IMR-90 (cell line): ENCODE measurements at regions not wholly inside any gene's neighbourhood (a gene's known extent, or its start where the extent isn't known, plus 50 kb on each side); places are given as distances from the start of the nearest gene placed in this dataset.

Experiments used
- ATAC-seq: fragments of 200-7000 bp; cut with Tn5 transposase; 2 replicates; pipeline ENCODE4 v1.9.1; 2020; ENCODE audit warnings: low read depth, mild to moderate bottlenecking, moderate library complexity
- BruUV-seq: library from RNA; stranded (reverse); fragments of 400-500 nt; replicated peaks from 2 replicates; lab custom pipeline; 2021; lab: Mats Ljungman, UMichigan
- CTCF ChIA-PET: fragments of 300-600 bp; formaldehyde crosslinking; extraction: SDS; loops from one replicate; lab custom pipeline; 2021; ENCODE audit warnings: antibody characterized with exemption; lab: Yijun Ruan, JAX
- POLR2A ChIA-PET: fragments of 300-600 bp; sonication (Branson Sonifier 250); formaldehyde crosslinking; loops from one replicate; lab custom pipeline; 2022; ENCODE audit warnings: antibody characterized with exemption; ENCODE audit not compliant: unreplicated experiment; lab: Charles Lee
- DNase-seq: peaks from one replicate; pipeline ENCODE4 v3.0.0; 2013
- H2AFZ ChIP-seq: replicated peaks from 2 replicates; pipeline ENCODE3; 2013; ENCODE audit warnings: low read length, mild to moderate bottlenecking; ENCODE audit not compliant: poor library complexity
- H2AK5ac ChIP-seq: 2 replicates; pipeline ENCODE4 v1.6.1; 2013; ENCODE audit warnings: low read depth, low read length, inconsistent platforms
- H2AK9ac ChIP-seq: replicated peaks from 2 replicates; pipeline ENCODE3; 2013; ENCODE audit warnings: mild to moderate bottlenecking, low read depth, low read length, moderate library complexity; ENCODE audit not compliant: poor library complexity
- H2BK120ac ChIP-seq: 2 replicates; pipeline ENCODE4 v1.6.1; 2013; ENCODE audit warnings: low read depth, low read length, inconsistent platforms
- H2BK15ac ChIP-seq: 3 replicates; pipeline ENCODE4 v1.6.1; 2013; ENCODE audit warnings: low read depth, low read length, inconsistent platforms
- H2BK20ac ChIP-seq: 2 replicates; pipeline ENCODE4 v1.6.1; 2013; ENCODE audit warnings: low read depth, mild to moderate bottlenecking, inconsistent platforms, low read length, moderate library complexity
- H2BK5ac ChIP-seq: 2 replicates; pipeline ENCODE4 v1.6.1; 2013; ENCODE audit warnings: mild to moderate bottlenecking, low read depth, low read length, inconsistent platforms; ENCODE audit not compliant: poor library complexity, severe bottlenecking
- H3K14ac ChIP-seq: replicated peaks from 2 replicates; pipeline ENCODE4 v1.6.1; 2013; ENCODE audit warnings: low read depth, low read length, inconsistent platforms
- H3K18ac ChIP-seq: 2 replicates; pipeline ENCODE4 v1.6.1; 2013; ENCODE audit warnings: low read depth, low read length, control low read depth
- H3K23ac ChIP-seq: 2 replicates; pipeline ENCODE4 v1.6.1; 2013; ENCODE audit warnings: low read depth, low read length, inconsistent platforms
- H3K27ac ChIP-seq: 2 replicates; pipeline ENCODE4 v1.5.1; 2013; ENCODE audit warnings: mild to moderate bottlenecking, control low read depth, low read length; ENCODE audit not compliant: insufficient read depth
- H3K27me3 ChIP-seq: 2 replicates; pipeline ENCODE4 v1.6.1; 2013; ENCODE audit warnings: low read length; ENCODE audit not compliant: control insufficient read depth, insufficient read depth
- H3K36me3 ChIP-seq: 2 replicates; pipeline ENCODE4 v1.6.1; 2013; ENCODE audit warnings: low read length, mixed read lengths; ENCODE audit not compliant: control insufficient read depth, insufficient read depth
- H3K4ac ChIP-seq: 2 replicates; pipeline ENCODE4 v1.6.1; 2013; ENCODE audit warnings: low read depth, low read length, inconsistent platforms
- H3K4me1 ChIP-seq: 2 replicates; pipeline ENCODE4 v1.6.1; 2013; ENCODE audit warnings: low read length, mixed read lengths; ENCODE audit not compliant: control insufficient read depth, insufficient read depth
- H3K4me2 ChIP-seq: 2 replicates; pipeline ENCODE4 v1.6.1; 2013; ENCODE audit warnings: low read depth, mild to moderate bottlenecking, control low read depth, low read length, moderate library complexity
- H3K4me3 ChIP-seq: 2 replicates; pipeline ENCODE4 v1.5.1; 2013; ENCODE audit warnings: low read depth, mild to moderate bottlenecking, control low read depth, low read length, moderate library complexity; ENCODE audit not compliant: insufficient read depth
- H3K56ac ChIP-seq: 2 replicates; pipeline ENCODE4 v1.6.1; 2013; ENCODE audit warnings: low read length, inconsistent platforms; ENCODE audit not compliant: insufficient read depth; ENCODE audit errors: extremely low read depth
- H3K79me1 ChIP-seq, 2 experiments: 2 replicates each; pipeline ENCODE4 v1.6.1; 2013; ENCODE audit warnings: low read length in 2 of 2, inconsistent platforms in 1 of 2, low read depth in 1 of 2
- H3K9ac ChIP-seq: 2 replicates; pipeline ENCODE4 v1.6.1; 2013; ENCODE audit warnings: low read depth, low read length, control low read depth
- H3K9me1 ChIP-seq: 2 replicates; pipeline ENCODE4 v1.6.1; 2013; ENCODE audit warnings: low read length, inconsistent platforms; ENCODE audit not compliant: insufficient read depth
- H3K9me3 ChIP-seq: 2 replicates; pipeline ENCODE4 v1.6.1; 2013; ENCODE audit warnings: low read length; ENCODE audit not compliant: control insufficient read depth, insufficient read depth
- H4K20me1 ChIP-seq: 2 replicates; pipeline ENCODE4 v1.6.1; 2013; ENCODE audit warnings: low read length, inconsistent platforms; ENCODE audit not compliant: insufficient read depth
- H4K5ac ChIP-seq: 2 replicates; pipeline ENCODE4 v1.6.1; 2013; ENCODE audit warnings: mild to moderate bottlenecking, low read depth, low read length, control low read depth
- H4K8ac ChIP-seq, 2 experiments: 2 replicates each; pipeline ENCODE4 v1.6.1; 2013; ENCODE audit warnings: low read depth in 2 of 2, low read length in 2 of 2, control low read depth in 1 of 2, inconsistent platforms in 1 of 2
- H4K91ac ChIP-seq: 2 replicates; pipeline ENCODE4 v1.6.1; 2013; ENCODE audit warnings: low read depth, low read length, inconsistent platforms; ENCODE audit not compliant: insufficient read depth
- BHLHE40 ChIP-seq: fragments of 150-350 bp; IDR thresholded peaks from 2 replicates; pipeline ENCODE4 v1.6.1; 2016; ENCODE audit warnings: mild to moderate bottlenecking, low read depth, low read length
- CEBPB ChIP-seq: IDR thresholded peaks from 2 replicates; pipeline ENCODE4 v1.6.1; 2012; ENCODE audit warnings: low read depth, low read length, improper control_type of control experiment
- CHD1 ChIP-seq: IDR thresholded peaks from 2 replicates; pipeline ENCODE4 v1.6.1; 2012; ENCODE audit warnings: low read depth, low read length, improper control_type of control experiment
- CTCF ChIP-seq: conservative IDR thresholded peaks from 2 replicates; pipeline ENCODE4 v1.5.1; 2012; ENCODE audit warnings: mild to moderate bottlenecking, low read depth, low read length, improper control_type of control experiment
- FOS ChIP-seq: fragments of 150-350 bp; IDR thresholded peaks from 2 replicates; pipeline ENCODE4 v1.6.1; 2016; ENCODE audit warnings: low read depth, low read length
- MAFK ChIP-seq: IDR thresholded peaks from 2 replicates; pipeline ENCODE4 v1.6.1; 2012; ENCODE audit warnings: low read depth, low read length, improper control_type of control experiment
- MAZ ChIP-seq: IDR thresholded peaks from 2 replicates; pipeline ENCODE4 v1.6.1; 2012; ENCODE audit warnings: low read depth, mild to moderate bottlenecking, low read length, improper control_type of control experiment, moderate library complexity, borderline replicate concordance
- MXI1 ChIP-seq: IDR thresholded peaks from 2 replicates; pipeline ENCODE4 v1.6.1; 2012; ENCODE audit warnings: low read depth, mild to moderate bottlenecking, low read length, moderate library complexity, borderline replicate concordance
- NFE2L2 ChIP-seq: fragments of 150-350 bp; IDR thresholded peaks from 2 replicates; pipeline ENCODE4 v1.6.1; 2016; ENCODE audit warnings: low read depth, mild to moderate bottlenecking, low read length
- POLR2A ChIP-seq: IDR thresholded peaks from 2 replicates; pipeline ENCODE4 v1.6.1; 2012; ENCODE audit warnings: mild to moderate bottlenecking, low read depth, low read length
- RAD21 ChIP-seq: IDR thresholded peaks from 2 replicates; pipeline ENCODE4 v1.6.1; 2012; ENCODE audit warnings: low read length, improper control_type of control experiment
- RCOR1 ChIP-seq: IDR thresholded peaks from 2 replicates; pipeline ENCODE4 v1.6.1; 2012; ENCODE audit warnings: mild to moderate bottlenecking, low read length, improper control_type of control experiment; ENCODE audit not compliant: insufficient replicate concordance
- RFX5 ChIP-seq: IDR thresholded peaks from 2 replicates; pipeline ENCODE4 v1.8.0; 2012; ENCODE audit warnings: low read depth, mild to moderate bottlenecking, low read length, moderate library complexity
- SMC3 ChIP-seq: fragments of 150-350 bp; IDR thresholded peaks from 2 replicates; pipeline ENCODE4 v1.6.1; 2016; ENCODE audit warnings: low read depth, mild to moderate bottlenecking, antibody characterized with exemption, low read length, moderate library complexity
- WGBS, 2 experiments: methylation state at CpG; one replicate each; pipeline versions ENCODE4 v1.1.5 to v1.1.7; 2013; ENCODE audit warnings: missing lambda C conversion rate in 2 of 2; ENCODE audit not compliant: insufficient read length in 1 of 2; ENCODE audit errors: extremely low coverage in 2 of 2; 5-methylcytosine and 5-hydroxymethylcytosine counted together
- dilution Hi-C: fragments of 300-500 bp; cut with HindIII; formaldehyde crosslinking; loops from one replicate; pipeline ENCODE4 v1.14.3; 2018; ENCODE audit warnings: low sequenced_read_pairs; ENCODE audit not compliant: unreplicated experiment
- in situ Hi-C: fragments of 300-500 bp; cut with MboI; formaldehyde crosslinking; loops from 3 replicates; pipeline ENCODE4 v1.14.3; 2019; ENCODE audit warnings: low sequenced_read_pairs, inconsistent platforms, mixed read lengths
- intact Hi-C: fragments of 100-400 bp; cut with micrococcal nuclease; formaldehyde crosslinking; loops from 2 replicates; pipeline ENCODE4 v1.10.0; 2022
- TF ChIP-seq, protein P1 (sequence below): fragments of 150-350 bp; IDR thresholded peaks from 2 replicates; pipeline ENCODE4 v1.6.1; 2016; ENCODE audit warnings: low read depth, mild to moderate bottlenecking, low read length, moderate library complexity, borderline replicate concordance
- TF ChIP-seq, protein P2 (sequence below): fragments of 150-350 bp; IDR thresholded peaks from 2 replicates; pipeline ENCODE4 v1.6.1; 2017; ENCODE audit warnings: mild to moderate bottlenecking, antibody characterized with exemption, low read length, low read depth

GRCh38 chr18:43572163-43572562 is 294.9 kb upstream of the SYT4 start:
- Histone ChIP-seq H3K27ac (no peak overlapping the region), H3K79me1 (no peaks in the 10 kb centered on the region), H4K8ac (no peak overlapping the region), H3K4me3 (no peak overlapping the region), H2BK120ac (no peak overlapping the region), H2BK20ac (no peak overlapping the region), H2BK5ac (no peak overlapping the region), H3K9ac (no peak overlapping the region), H3K4ac (no peak overlapping the region), H3K9me1 (no peaks in the 10 kb centered on the region), H3K18ac (no peak overlapping the region), H3K23ac (no peak overlapping the region), H3K27me3 (no peaks in the 10 kb centered on the region), H2AFZ (no peak overlapping the region), H2AK5ac (no peak overlapping the region), H2AK9ac (no peak overlapping the region), H3K56ac (no peak overlapping the region), H3K4me1 (no peaks in the 10 kb centered on the region), H3K4me2 (no peak overlapping the region), H4K5ac (no peak overlapping the region), H3K14ac (no peak overlapping the region), H3K36me3 (no peaks in the 10 kb centered on the region), H2BK15ac (no peak overlapping the region), H4K20me1 (no peaks in the 10 kb centered on the region), H3K9me3 (no peaks in the 10 kb centered on the region), H4K91ac (no peak overlapping the region)
- ATAC-seq (no peak), DNase-seq (no peak)
- intact Hi-C loops: no loop called here
- ChIA-PET CTCF (interaction anchor here (0.5 to 4.5 kb wide), 3 partner anchors 15 to 1457 kb away, joined by 3 to 45 read pairs (median 10); no protein-coding TSS in a partner anchor), POLR2A (interaction anchor here (0.6 kb wide), 1 partner anchor 1676 kb away, joined by 5 read pairs; no protein-coding TSS in a partner anchor)
- no peak for TF ChIP-seq CEBPB
- no peak for TF ChIP-seq BHLHE40
- TF ChIP-seq MAZ: no peak
- TF ChIP-seq RFX5: no peak
- TF ChIP-seq MAFK: no peak
- TF ChIP-seq NFE2L2: no peak
- TF ChIP-seq CTCF: no peak
- TF ChIP-seq CHD1: no peak
- TF ChIP-seq, protein P1, sequence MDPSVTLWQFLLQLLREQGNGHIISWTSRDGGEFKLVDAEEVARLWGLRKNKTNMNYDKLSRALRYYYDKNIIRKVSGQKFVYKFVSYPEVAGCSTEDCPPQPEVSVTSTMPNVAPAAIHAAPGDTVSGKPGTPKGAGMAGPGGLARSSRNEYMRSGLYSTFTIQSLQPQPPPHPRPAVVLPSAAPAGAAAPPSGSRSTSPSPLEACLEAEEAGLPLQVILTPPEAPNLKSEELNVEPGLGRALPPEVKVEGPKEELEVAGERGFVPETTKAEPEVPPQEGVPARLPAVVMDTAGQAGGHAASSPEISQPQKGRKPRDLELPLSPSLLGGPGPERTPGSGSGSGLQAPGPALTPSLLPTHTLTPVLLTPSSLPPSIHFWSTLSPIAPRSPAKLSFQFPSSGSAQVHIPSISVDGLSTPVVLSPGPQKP: no peak
- no peak for TF ChIP-seq RCOR1
- no peak for TF ChIP-seq FOS
- no peak for TF ChIP-seq SMC3
- TF ChIP-seq, protein P2, sequence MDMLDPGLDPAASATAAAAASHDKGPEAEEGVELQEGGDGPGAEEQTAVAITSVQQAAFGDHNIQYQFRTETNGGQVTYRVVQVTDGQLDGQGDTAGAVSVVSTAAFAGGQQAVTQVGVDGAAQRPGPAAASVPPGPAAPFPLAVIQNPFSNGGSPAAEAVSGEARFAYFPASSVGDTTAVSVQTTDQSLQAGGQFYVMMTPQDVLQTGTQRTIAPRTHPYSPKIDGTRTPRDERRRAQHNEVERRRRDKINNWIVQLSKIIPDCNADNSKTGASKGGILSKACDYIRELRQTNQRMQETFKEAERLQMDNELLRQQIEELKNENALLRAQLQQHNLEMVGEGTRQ: no peak
- no peak for TF ChIP-seq MXI1
- no peak for TF ChIP-seq POLR2A
- no peak for TF ChIP-seq RAD21
- no TSS peak for BruUV-seq
- WGBS, 2 experiments: 60% methylated on average over 1 of the region's 2 CpGs; no CpG with 5 or more reads in 1 of the 2 experiments
- in situ Hi-C loops: no loop called here
- dilution Hi-C loops: no loop called here
